ENCODE measurements at regions not wholly inside any gene's neighbourhood (a gene's known extent, or its start where the extent isn't known, plus 50 kb on each side); places are given as distances from the start of the nearest gene placed in this dataset.

DNA sequence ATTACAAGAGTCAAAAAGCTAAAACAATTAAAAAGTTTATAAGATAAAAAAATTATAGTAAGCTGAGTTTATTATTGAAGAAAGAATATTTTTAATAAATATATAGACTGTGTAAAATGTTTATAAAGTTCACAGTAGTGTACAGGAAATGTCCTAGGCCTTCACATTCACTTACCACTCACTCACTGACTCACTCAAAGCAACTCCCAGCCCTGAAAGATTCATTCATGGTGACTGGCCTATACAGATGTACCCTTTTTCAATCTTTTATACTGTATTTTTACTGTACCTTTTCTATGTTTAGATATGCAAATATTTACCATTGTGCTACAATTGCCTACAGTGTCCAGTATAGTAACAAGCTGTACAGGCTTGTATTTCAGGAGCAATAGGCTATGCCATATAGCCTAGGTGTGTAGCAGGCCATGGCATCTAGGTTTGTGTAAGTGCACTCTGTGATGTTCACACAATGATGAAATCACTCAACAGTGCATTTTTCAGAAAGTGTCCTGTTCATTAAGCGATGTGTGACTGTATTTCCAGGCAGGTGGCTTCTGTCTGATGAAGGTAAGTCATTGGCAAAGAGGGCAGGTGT lies 130.2 kb downstream of the BTBD3 start:
- Mint-ChIP-seq H3K27me3 (ENCODE audit: low read depth) (peaks cover 4% of the 10 kb centered on the region), H3K4me1 (no peaks in the 10 kb centered on the region), H3K27ac (no peak overlapping the region), H3K9me3 (no peaks in the 10 kb centered on the region), H3K4me3 (no peak overlapping the region), H3K36me3 (ENCODE audit: low read depth) (no peaks in the 10 kb centered on the region)
- TF ChIP-seq, protein P1, sequence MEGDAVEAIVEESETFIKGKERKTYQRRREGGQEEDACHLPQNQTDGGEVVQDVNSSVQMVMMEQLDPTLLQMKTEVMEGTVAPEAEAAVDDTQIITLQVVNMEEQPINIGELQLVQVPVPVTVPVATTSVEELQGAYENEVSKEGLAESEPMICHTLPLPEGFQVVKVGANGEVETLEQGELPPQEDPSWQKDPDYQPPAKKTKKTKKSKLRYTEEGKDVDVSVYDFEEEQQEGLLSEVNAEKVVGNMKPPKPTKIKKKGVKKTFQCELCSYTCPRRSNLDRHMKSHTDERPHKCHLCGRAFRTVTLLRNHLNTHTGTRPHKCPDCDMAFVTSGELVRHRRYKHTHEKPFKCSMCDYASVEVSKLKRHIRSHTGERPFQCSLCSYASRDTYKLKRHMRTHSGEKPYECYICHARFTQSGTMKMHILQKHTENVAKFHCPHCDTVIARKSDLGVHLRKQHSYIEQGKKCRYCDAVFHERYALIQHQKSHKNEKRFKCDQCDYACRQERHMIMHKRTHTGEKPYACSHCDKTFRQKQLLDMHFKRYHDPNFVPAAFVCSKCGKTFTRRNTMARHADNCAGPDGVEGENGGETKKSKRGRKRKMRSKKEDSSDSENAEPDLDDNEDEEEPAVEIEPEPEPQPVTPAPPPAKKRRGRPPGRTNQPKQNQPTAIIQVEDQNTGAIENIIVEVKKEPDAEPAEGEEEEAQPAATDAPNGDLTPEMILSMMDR (IDR thresholded peaks at IDR 0.05; ENCODE audit: unreplicated experiment in 3 of 3), result no peak

DNA sequence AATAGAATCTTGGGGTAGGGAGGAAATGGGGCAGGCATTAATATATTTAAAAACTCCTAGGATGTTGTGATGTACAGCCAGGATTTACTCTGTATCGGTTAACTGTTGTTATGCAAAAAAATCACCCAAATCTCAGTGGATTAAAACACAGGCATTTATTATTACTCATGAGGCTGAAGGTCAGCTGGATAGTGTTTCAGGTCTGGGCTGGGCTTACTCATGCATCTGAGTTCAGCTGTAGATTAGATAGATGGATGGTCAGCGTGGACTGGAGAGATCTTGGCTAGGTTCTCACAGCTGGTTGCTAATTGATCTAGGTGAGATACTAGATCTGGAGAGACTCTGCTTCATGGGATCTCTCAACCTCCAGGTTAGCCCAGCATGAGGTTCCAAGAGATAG lies 131.4 kb downstream of the BTBD3 start:
- Mint-ChIP-seq H3K36me3 (ENCODE audit: low read depth) (no peaks in the 10 kb centered on the region), H3K4me3 (no peak overlapping the region), H3K4me1 (no peaks in the 10 kb centered on the region), H3K27ac (no peak overlapping the region), H3K27me3 (ENCODE audit: low read depth) (peaks cover 4% of the 10 kb centered on the region), H3K9me3 (no peaks in the 10 kb centered on the region)
- TF ChIP-seq, protein P1 (IDR thresholded peaks at IDR 0.05; ENCODE audit: unreplicated experiment in 3 of 3), result no peak

DNA sequence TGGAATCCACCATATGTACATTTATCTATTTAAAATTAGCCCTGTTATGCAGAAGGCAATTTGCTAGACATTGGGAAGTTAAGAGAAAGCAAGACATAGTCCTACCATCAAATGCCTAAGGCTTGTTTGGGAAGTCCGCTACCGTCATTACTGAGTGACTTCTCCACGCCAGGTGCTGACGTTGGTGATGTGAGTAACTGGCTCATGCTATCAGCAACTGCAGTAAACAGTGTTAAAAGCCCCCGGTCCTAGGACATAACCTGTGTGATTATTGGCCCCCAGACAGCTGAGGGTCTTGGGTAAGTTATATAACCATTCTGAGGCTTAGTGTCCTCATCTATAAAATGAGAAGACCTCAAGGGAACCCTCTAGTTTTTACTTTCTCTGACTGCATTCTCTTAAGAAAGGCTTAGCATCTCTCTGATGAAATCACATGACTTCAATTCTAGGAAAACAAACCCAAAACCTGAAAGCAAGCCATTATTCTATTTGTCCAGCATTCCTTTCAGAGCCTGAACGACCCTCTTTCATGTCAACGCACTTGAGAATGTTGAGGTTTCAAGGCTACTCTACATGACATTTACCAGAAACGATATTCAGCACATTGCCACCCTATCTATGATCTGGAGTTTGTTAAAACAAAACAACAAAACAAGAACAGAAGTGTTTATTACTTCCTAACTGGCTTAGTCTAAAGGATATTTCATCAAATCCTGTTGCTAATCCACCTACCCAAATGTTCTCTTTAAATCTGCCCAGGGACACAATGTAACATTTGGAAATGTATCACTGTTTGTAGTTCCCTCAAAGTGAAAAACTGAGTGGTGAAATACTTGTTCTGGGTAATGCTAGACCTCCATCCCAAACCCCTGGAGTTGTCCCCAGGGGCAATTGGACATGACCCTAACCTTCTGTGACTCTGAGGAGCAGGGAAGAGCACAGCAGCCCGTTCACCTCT lies 133.8 kb downstream of the BTBD3 start:
- Mint-ChIP-seq H3K27me3 (ENCODE audit: low read depth) (peaks cover 4% of the 10 kb centered on the region), H3K27ac (no peak overlapping the region), H3K9me3 (no peaks in the 10 kb centered on the region), H3K4me3 (no peak overlapping the region), H3K4me1 (no peaks in the 10 kb centered on the region), H3K36me3 (ENCODE audit: low read depth) (no peaks in the 10 kb centered on the region)
- TF ChIP-seq, protein P1 (IDR thresholded peaks at IDR 0.05; ENCODE audit: unreplicated experiment in 3 of 3), result no peak

DNA sequence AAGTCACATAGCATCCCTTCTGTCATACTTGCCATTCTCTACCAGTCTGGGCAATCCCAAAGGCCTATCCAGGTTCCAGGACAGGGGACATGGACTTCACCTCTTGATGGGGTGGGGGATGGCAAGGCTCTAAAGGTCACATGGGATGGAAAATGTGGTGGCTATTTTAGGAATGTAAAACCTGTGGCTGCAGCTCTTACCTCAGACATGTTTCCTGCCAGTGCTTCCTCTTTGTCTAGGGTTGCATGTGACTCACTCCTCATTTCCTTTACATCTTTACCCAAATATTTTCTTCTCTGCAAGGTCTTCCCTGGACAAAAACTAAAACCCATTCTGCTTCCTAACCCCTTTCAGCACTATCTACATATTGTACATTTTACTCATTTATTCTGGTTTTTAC lies 135.7 kb downstream of the BTBD3 start:
- TF ChIP-seq, protein P1 (IDR thresholded peaks at IDR 0.05; ENCODE audit: unreplicated experiment in 3 of 3), result no peak

DNA sequence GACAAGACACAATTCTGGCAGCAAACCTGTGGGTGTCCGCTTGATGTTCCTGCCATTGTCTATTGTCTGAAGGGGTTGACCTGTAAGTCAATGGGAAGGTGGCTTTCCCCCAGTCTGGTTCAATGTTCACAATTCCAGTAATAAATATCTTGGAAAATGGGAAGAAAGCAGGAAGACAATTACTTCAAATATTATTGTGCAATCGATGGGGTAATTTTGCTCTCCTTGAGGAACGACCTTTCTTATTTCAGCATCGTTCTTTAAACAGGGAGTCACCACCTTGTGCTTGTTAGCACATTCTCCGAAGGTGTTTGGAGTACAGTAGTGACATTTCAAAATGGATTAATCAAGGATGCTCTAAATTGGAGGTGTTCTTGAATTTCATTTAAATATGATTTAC lies 136.9 kb downstream of the BTBD3 start:
- TF ChIP-seq, protein P1 (IDR thresholded peaks at IDR 0.05; ENCODE audit: unreplicated experiment in 3 of 3), result no peak
- no peaks in the 10 kb centered on the region for H3K36me3 Mint-ChIP-seq (ENCODE audit: low read depth)
- H3K27me3 Mint-ChIP-seq (ENCODE audit: low read depth), result peaks cover 4% of the 10 kb centered on the region
- no peak overlapping the region for H3K27ac Mint-ChIP-seq
- no peak overlapping the region for H3K4me3 Mint-ChIP-seq
- no peaks in the 10 kb centered on the region for H3K4me1 Mint-ChIP-seq
- no peaks in the 10 kb centered on the region for H3K9me3 Mint-ChIP-seq

More for the DNA sequence above, 135.7 kb downstream of the BTBD3 start:
- H3K4me3 Mint-ChIP-seq, result no peak overlapping the region
- no peak overlapping the region for H3K27ac Mint-ChIP-seq
- H3K4me1 Mint-ChIP-seq, result no peaks in the 10 kb centered on the region
- peaks cover 4% of the 10 kb centered on the region for H3K27me3 Mint-ChIP-seq (ENCODE audit: low read depth)
- no peaks in the 10 kb centered on the region for H3K9me3 Mint-ChIP-seq
- no peaks in the 10 kb centered on the region for H3K36me3 Mint-ChIP-seq (ENCODE audit: low read depth)

Data from nephron (organoid).